ENCODE measurements at regions not wholly inside any gene's neighbourhood (a gene's known extent, or its start where the extent isn't known, plus 50 kb on each side); places are given as distances from the start of the nearest gene placed in this dataset.

GRCh38 chr1:239816081-239816782, 275.5 kb upstream of the FMN2 start:
- no peak for TF ChIP-seq EZH2phosphoT487 (IDR thresholded peaks at IDR 0.05; ENCODE audit: unreplicated experiment)
- peak in 1 of 2 experiments; percentile 30; a peak in 2 of 4 replicates for TF ChIP-seq CTCF (conservative IDR thresholded peaks at IDR 0.05; ENCODE audit: low read depth in 2 of 2)
- TF ChIP-seq JUNB (IDR thresholded peaks at IDR 0.05; ENCODE audit: unreplicated experiment): no peak
- no peak for TF ChIP-seq POLR2AphosphoS5 (IDR thresholded peaks at IDR 0.05; ENCODE audit: low read depth)
- no peak for TF ChIP-seq STAT1 (IDR thresholded peaks at IDR 0.05; ENCODE audit: unreplicated experiment)

Data from GM23338 (cell line).